ENCODE measurements at regions not wholly inside any gene's neighbourhood (a gene's known extent, or its start where the extent isn't known, plus 50 kb on each side); places are given as distances from the start of the nearest gene placed in this dataset.

- TF ChIP-seq CTCF (IDR thresholded peaks at IDR 0.05) (no peak), POLR2A (IDR thresholded peaks at IDR 0.05) (no peak)
These were observed 123.2 kb upstream of the STMND1 start for GRCh38 chr6:16978686-16979085.
